ENCODE measurements at regions not wholly inside any gene's neighbourhood (a gene's known extent, or its start where the extent isn't known, plus 50 kb on each side); places are given as distances from the start of the nearest gene placed in this dataset.

- H3K9ac ChIP-seq = no peak overlapping the region
- no peak overlapping the region for H3K4me3 ChIP-seq (IDR thresholded peaks at IDR 0.05; ENCODE audit: insufficient read depth, low read depth, low read length)
- no peak overlapping the region for H3K4me2 ChIP-seq
- no peaks in the 10 kb centered on the region for H3K79me2 ChIP-seq (ENCODE audit: insufficient read depth, low read depth)
- H3K4me1 ChIP-seq (ENCODE audit: low read depth, poor library complexity, severe bottlenecking) = no peaks in the 10 kb centered on the region
- no peaks in the 10 kb centered on the region for H3K27me3 ChIP-seq (ENCODE audit: insufficient read depth, low read depth)
- H3K27ac ChIP-seq = no peak overlapping the region
- H3K36me3 ChIP-seq (ENCODE audit: insufficient read depth) = no peaks in the 10 kb centered on the region
- H2AFZ ChIP-seq (ENCODE audit: low read depth) = no peak overlapping the region
- TF ChIP-seq CTCF (conservative IDR thresholded peaks at IDR 0.05; ENCODE audit: low read depth, low read length) = no peak
- H4K20me1 ChIP-seq (ENCODE audit: insufficient read depth) = no peaks in the 10 kb centered on the region
Observed at GRCh38 chr6:122322824-122323223, 76.6 kb upstream of the HSF2 start.

GRCh38 chr6:122323361-122323760 lies 76.1 kb upstream of the HSF2 start:
- no peaks in the 10 kb centered on the region for H4K20me1 ChIP-seq (ENCODE audit: insufficient read depth)
- H3K4me3 ChIP-seq (IDR thresholded peaks at IDR 0.05; ENCODE audit: insufficient read depth, low read depth, low read length) = no peak overlapping the region
- no peak overlapping the region for H2AFZ ChIP-seq (ENCODE audit: low read depth)
- no peaks in the 10 kb centered on the region for H3K4me1 ChIP-seq (ENCODE audit: low read depth, poor library complexity, severe bottlenecking)
- H3K4me2 ChIP-seq = no peak overlapping the region
- no peaks in the 10 kb centered on the region for H3K27me3 ChIP-seq (ENCODE audit: insufficient read depth, low read depth)
- H3K36me3 ChIP-seq (ENCODE audit: insufficient read depth) = no peaks in the 10 kb centered on the region
- H3K9ac ChIP-seq = no peak overlapping the region
- TF ChIP-seq CTCF (conservative IDR thresholded peaks at IDR 0.05; ENCODE audit: low read depth, low read length) = no peak
- no peaks in the 10 kb centered on the region for H3K79me2 ChIP-seq (ENCODE audit: insufficient read depth, low read depth)
- H3K27ac ChIP-seq = no peak overlapping the region

GRCh38 chr6:122330315-122330714 lies 69.1 kb upstream of the HSF2 start:
- H3K9ac ChIP-seq = no peak overlapping the region
- H3K36me3 ChIP-seq (ENCODE audit: insufficient read depth) = no peaks in the 10 kb centered on the region
- no peak overlapping the region for H2AFZ ChIP-seq (ENCODE audit: low read depth)
- H3K4me1 ChIP-seq (ENCODE audit: low read depth, poor library complexity, severe bottlenecking) = no peaks in the 10 kb centered on the region
- H3K27me3 ChIP-seq (ENCODE audit: insufficient read depth, low read depth) = no peaks in the 10 kb centered on the region
- H3K27ac ChIP-seq = no peak overlapping the region
- no peaks in the 10 kb centered on the region for H3K79me2 ChIP-seq (ENCODE audit: insufficient read depth, low read depth)
- H4K20me1 ChIP-seq (ENCODE audit: insufficient read depth) = no peaks in the 10 kb centered on the region
- TF ChIP-seq CTCF (conservative IDR thresholded peaks at IDR 0.05; ENCODE audit: low read depth, low read length) = no peak
- no peak overlapping the region for H3K4me3 ChIP-seq (IDR thresholded peaks at IDR 0.05; ENCODE audit: insufficient read depth, low read depth, low read length)
- H3K4me2 ChIP-seq = no peak overlapping the region

- no peaks in the 10 kb centered on the region for H4K20me1 ChIP-seq (ENCODE audit: insufficient read depth)
- H3K4me3 ChIP-seq (IDR thresholded peaks at IDR 0.05; ENCODE audit: insufficient read depth, low read depth, low read length) = no peak overlapping the region
- no peak overlapping the region for H3K27ac ChIP-seq
- no peak overlapping the region for H2AFZ ChIP-seq (ENCODE audit: low read depth)
- no peak overlapping the region for H3K4me2 ChIP-seq
- H3K27me3 ChIP-seq (ENCODE audit: insufficient read depth, low read depth) = no peaks in the 10 kb centered on the region
- H3K4me1 ChIP-seq (ENCODE audit: low read depth, poor library complexity, severe bottlenecking) = no peaks in the 10 kb centered on the region
- no peaks in the 10 kb centered on the region; the same call in 1 of the 2 replicates for H3K36me3 ChIP-seq (ENCODE audit: insufficient read depth)
- no peak for TF ChIP-seq CTCF (conservative IDR thresholded peaks at IDR 0.05; ENCODE audit: low read depth, low read length)
- H3K9ac ChIP-seq = no peak overlapping the region
- no peaks in the 10 kb centered on the region for H3K79me2 ChIP-seq (ENCODE audit: insufficient read depth, low read depth)
Observed at GRCh38 chr6:122337645-122338044, 61.8 kb upstream of the HSF2 start.
